ENCODE measurements at regions not wholly inside any gene's neighbourhood (a gene's known extent, or its start where the extent isn't known, plus 50 kb on each side); places are given as distances from the start of the nearest gene placed in this dataset.
A peak's percentile ranks its signal among the peaks of the same experiment; 100 is the strongest.
"Not testable (repeated sequence)": the region's sequence is repeated elsewhere in the genome, so short reads cannot be mapped to it uniquely, and the experiment has no call there.

GRCh38 chr3:31102196-31102879 lies 207.9 kb upstream of the GADL1 start:
- no peak for DNase-seq

- no peak for DNase-seq
Observed at GRCh38 chr3:31103181-31103580, 208.7 kb upstream of the GADL1 start.

- no peak for DNase-seq
Observed at GRCh38 chr3:31103623-31104180, 209.2 kb upstream of the GADL1 start.

- DNase-seq = no peak
Observed at GRCh38 chr3:31105011-31105410, 210.6 kb upstream of the GADL1 start.

GRCh38 chr3:31105438-31106077 lies 211.1 kb upstream of the GADL1 start:
- no peak for DNase-seq

- DNase-seq = peak; percentile 5
Observed at GRCh38 chr3:31106204-31106603, 211.7 kb upstream of the GADL1 start.

- no peak for DNase-seq
Observed at GRCh38 chr3:31106912-31107311, 212.5 kb upstream of the GADL1 start.

GRCh38 chr3:31114929-31115283 lies 220.4 kb upstream of the GADL1 start:
- DNase-seq = no peak

- DNase-seq = not testable (repeated sequence)
Observed at GRCh38 chr3:31115531-31115930, 221.1 kb upstream of the GADL1 start.

GRCh38 chr3:31116651-31117050 lies 222.2 kb upstream of the GADL1 start:
- DNase-seq = no peak

GRCh38 chr3:31117854-31118253 lies 223.4 kb upstream of the GADL1 start:
- DNase-seq = no peak

GRCh38 chr3:31124373-31124772 lies 229.9 kb upstream of the GADL1 start:
- no peak for DNase-seq

- no peak for DNase-seq
Observed at GRCh38 chr3:31125413-31126020, 231.1 kb upstream of the GADL1 start.

- DNase-seq = no peak
Observed at GRCh38 chr3:31129241-31129640, 234.8 kb upstream of the GADL1 start.

GRCh38 chr3:31132132-31132769 lies 237.8 kb upstream of the GADL1 start:
- DNase-seq = no peak

- DNase-seq = no peak
Observed at GRCh38 chr3:31133541-31133940, 239.1 kb upstream of the GADL1 start.

GRCh38 chr3:31135546-31135945 lies 241.1 kb upstream of the GADL1 start:
- no peak for DNase-seq

GRCh38 chr3:31137718-31138465 lies 243.4 kb upstream of the GADL1 start:
- DNase-seq = no peak

- DNase-seq = no peak
Observed at GRCh38 chr3:31140470-31140869, 246.0 kb upstream of the GADL1 start.

- no peak for DNase-seq
Observed at GRCh38 chr3:31142139-31142538, 247.7 kb upstream of the GADL1 start.

GRCh38 chr3:31142543-31142942 lies 248.1 kb upstream of the GADL1 start:
- no peak for DNase-seq

GRCh38 chr3:31145062-31145461 lies 250.6 kb upstream of the GADL1 start:
- DNase-seq = no peak

GRCh38 chr3:31147550-31147949 lies 253.1 kb upstream of the GADL1 start:
- no peak for DNase-seq
